GM23338 (cell line): ENCODE measurements at regions not wholly inside any gene's neighbourhood (a gene's known extent, or its start where the extent isn't known, plus 50 kb on each side); places are given as distances from the start of the nearest gene placed in this dataset.

Experiments
- CREB1 ChIP-seq: fragments of 250-450 bp; sonication (Bioruptor Pico); IDR thresholded peaks from 2 replicates; pipeline ENCODE4 v1.5.0; 2020; ENCODE audit warnings: low read depth, mild to moderate bottlenecking, moderate library complexity
- CTCF ChIP-seq, 2 experiments: fragments of 200-600 bp in 1 of 2; sonication (generic) in 1 of 2; conservative IDR thresholded peaks; 2 replicates each; pipeline versions ENCODE4 v1.5.1 to v1.6.1; 2016 to 2017; ENCODE audit warnings: antibody characterized with exemption in 2 of 2, low read depth in 2 of 2, mild to moderate bottlenecking in 2 of 2, moderate library complexity in 1 of 2
- EZH2 ChIP-seq: fragments of 200-600 bp; sonication (generic); IDR thresholded peaks from one replicate; pipeline ENCODE4 v1.8.0; 2017; ENCODE audit warnings: antibody characterized with exemption, mild to moderate bottlenecking, low read depth; ENCODE audit not compliant: unreplicated experiment
- EZH2phosphoT487 ChIP-seq: fragments of 200-600 bp; sonication (generic); IDR thresholded peaks from one replicate; pipeline ENCODE4 v1.8.1; 2018; ENCODE audit warnings: antibody characterized with exemption; ENCODE audit not compliant: unreplicated experiment
- JUNB ChIP-seq: IDR thresholded peaks from one replicate; pipeline ENCODE4 v1.6.1; 2016; ENCODE audit warnings: antibody characterized with exemption; ENCODE audit not compliant: unreplicated experiment
- NANOG ChIP-seq: IDR thresholded peaks from 2 replicates; pipeline ENCODE4 v1.6.1; 2016; ENCODE audit warnings: antibody characterized with exemption, borderline replicate concordance
- POLR2AphosphoS5 ChIP-seq: IDR thresholded peaks from 2 replicates; pipeline ENCODE4 v1.6.1; 2016; ENCODE audit warnings: antibody characterized with exemption, low read depth
- REST ChIP-seq: IDR thresholded peaks from one replicate; pipeline ENCODE4 v1.6.1; 2018; ENCODE audit warnings: antibody characterized with exemption; ENCODE audit not compliant: unreplicated experiment

- TF ChIP-seq REST (no peak), EZH2phosphoT487 (no peak), EZH2 (no peak), CTCF (conservative IDR thresholded peaks at IDR 0.05; ENCODE audit: low read depth in 2 of 2) (no peak), CREB1 (CRISPR knock-in tag) (no peak), POLR2AphosphoS5 (no peak), NANOG (no peak), JUNB (no peak)
These were observed 229.4 kb downstream of the HAUS1 start for GRCh38 chr18:46333431-46334135.
